Omental fat pad (tissue), 3 donors: ENCODE measurements at regions not wholly inside any gene's neighbourhood (a gene's known extent, or its start where the extent isn't known, plus 50 kb on each side); places are given as distances from the start of the nearest gene placed in this dataset.

Experiments
- ATAC-seq: fragments of 150-250 bp; one replicate; pipeline ENCODE4 v1.9.1; 2016; ENCODE audit warnings: mild to moderate bottlenecking, moderate library complexity; ENCODE audit not compliant: low FRiP score
- DNase-seq: peaks from one replicate; pipeline ENCODE4 v3.0.0-alpha.2; 2019; ENCODE audit warnings: low spot score
- TF ChIP-seq, protein P1 (sequence below), 3 donors: fragments of 450-650 bp; IDR thresholded peaks; one replicate each; pipeline ENCODE4 v1.5.1; 2016 to 2017; ENCODE audit warnings: antibody characterized with exemption in 3 of 3, mild to moderate bottlenecking in 3 of 3, moderate library complexity in 2 of 3

DNA sequence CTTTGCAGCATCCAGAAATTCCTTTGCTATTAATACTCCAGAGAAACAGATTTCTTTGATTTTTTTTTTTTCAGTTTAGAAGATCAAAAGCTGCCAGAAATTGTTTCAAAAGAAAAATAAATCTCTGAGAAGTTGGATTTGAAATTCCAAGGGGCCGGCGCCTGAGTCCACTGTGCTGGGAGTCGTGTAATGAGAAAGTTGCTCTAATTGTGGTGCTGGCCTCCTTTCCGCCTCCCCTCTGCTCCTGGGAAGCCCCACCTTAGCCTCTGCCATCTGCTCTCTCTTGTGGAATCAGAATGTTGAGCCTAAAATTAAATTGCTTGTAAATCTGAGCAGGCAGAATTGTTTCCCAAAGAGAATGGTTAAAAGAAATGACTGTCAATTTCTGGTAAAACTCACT, 93.3 kb downstream of the EMX2 start:
- ATAC-seq = no peak
- TF ChIP-seq, protein P1, sequence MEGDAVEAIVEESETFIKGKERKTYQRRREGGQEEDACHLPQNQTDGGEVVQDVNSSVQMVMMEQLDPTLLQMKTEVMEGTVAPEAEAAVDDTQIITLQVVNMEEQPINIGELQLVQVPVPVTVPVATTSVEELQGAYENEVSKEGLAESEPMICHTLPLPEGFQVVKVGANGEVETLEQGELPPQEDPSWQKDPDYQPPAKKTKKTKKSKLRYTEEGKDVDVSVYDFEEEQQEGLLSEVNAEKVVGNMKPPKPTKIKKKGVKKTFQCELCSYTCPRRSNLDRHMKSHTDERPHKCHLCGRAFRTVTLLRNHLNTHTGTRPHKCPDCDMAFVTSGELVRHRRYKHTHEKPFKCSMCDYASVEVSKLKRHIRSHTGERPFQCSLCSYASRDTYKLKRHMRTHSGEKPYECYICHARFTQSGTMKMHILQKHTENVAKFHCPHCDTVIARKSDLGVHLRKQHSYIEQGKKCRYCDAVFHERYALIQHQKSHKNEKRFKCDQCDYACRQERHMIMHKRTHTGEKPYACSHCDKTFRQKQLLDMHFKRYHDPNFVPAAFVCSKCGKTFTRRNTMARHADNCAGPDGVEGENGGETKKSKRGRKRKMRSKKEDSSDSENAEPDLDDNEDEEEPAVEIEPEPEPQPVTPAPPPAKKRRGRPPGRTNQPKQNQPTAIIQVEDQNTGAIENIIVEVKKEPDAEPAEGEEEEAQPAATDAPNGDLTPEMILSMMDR (IDR thresholded peaks at IDR 0.05) = no peak
- DNase-seq = no peak

DNA sequence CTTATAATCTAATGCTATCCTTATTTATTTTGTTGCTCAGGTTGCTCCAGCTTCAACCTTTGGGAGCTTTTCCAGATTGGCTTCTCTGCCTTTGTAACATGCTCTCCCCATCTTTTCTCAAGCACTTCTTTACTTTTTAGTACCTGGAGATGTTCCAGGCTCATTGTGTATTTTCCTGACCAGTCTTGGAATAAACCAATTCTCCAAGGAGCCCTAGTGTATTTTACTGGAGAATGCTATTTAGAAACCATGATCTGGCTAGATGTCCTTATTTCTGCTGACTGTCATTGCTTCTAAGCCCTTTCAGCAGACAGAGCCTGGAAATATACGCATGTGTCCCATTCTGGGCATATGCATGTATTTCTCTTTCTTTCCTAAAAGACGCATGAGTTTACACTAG, 95.7 kb downstream of the EMX2 start:
- ATAC-seq = no peak
- TF ChIP-seq, protein P1 (IDR thresholded peaks at IDR 0.05) = no peak
- no peak for DNase-seq

DNA sequence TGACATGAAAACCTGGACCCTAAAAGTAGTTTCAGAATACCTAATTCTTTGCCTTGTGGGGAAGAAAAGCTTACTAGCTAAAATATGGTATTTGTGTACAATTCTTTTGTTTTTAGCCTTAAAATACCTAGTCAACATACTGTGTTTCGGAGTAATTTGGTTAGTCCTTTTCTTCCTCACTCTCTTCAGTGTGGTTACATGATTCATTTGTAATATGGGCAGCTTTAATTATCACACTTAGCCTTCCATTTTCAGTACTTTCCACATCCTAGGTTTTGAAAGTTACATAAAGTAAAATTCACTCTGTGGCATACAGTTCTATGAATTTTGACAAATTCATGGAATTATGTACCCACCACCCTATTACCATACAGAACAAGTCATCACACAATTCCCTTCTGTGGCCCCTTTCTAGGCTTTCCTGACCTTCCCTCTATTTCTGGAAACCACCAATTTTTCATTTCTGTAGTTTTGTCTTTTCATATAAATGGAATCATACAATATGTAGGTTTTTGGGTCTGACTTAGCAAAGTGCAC, 96.2 kb downstream of the EMX2 start:
- ATAC-seq = no peak
- TF ChIP-seq, protein P1 (IDR thresholded peaks at IDR 0.05) = no peak
- no peak for DNase-seq

DNA sequence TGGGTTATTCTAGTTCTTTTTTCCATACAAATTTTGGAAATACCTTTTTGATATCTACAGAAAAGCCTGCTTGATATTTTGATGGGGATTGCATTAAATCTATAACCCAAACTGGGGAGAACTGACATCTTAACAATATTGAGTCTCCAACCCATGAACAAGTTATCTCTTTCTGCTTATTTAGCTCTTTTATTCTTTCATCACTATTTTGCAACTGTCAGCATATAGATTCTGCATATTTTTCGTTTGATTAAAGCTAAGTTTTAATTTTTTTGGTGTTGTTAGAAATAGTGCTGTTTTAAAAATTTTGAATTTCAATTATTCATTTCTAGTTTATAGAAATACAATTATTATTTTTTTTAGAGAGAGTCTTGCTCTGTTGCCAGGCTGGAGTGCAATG, 97.9 kb downstream of the EMX2 start:
- TF ChIP-seq, protein P1 (IDR thresholded peaks at IDR 0.05) = no peak
- no peak for DNase-seq
- no peak for ATAC-seq

DNA sequence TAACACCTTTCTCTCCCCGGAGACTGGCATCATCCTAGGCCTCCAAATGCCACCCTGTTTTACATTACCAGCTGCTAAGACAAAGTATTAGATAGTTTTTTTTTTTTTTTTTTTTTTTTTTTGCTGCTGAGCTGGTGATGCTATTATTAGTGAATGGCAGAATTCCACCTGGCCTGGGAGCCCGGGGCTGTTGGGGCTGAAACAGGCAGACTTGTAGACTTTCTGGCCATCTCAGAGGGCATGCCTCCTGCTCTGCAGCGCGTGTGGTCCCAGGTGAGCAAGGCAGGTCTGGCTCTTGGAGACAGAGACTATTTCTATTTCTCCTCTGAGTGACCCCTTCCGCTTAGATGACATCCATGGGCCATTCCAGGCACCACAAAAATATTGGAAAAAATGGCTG, 104.2 kb downstream of the EMX2 start:
- no peak for ATAC-seq

DNA sequence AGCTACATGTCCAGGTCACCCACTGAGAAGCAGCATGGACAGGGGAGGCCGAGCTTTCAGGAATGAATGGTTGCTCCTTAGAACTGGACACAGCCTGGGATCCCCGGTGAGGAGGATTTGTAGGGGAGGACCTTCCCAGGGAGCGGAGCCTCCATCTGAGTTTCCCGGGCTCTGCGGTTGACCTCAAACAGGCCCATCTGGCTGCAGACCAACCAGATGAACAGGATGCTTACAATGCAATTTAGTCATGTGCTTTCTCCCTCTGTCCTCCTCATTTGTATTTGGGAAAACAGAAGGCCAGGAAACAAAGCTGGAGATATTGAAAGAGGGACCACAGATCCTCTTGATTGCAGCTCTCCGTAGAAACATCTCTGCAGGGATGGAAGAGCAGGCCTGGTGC, 104.8 kb downstream of the EMX2 start:
- no peak for DNase-seq
- ATAC-seq = no peak
- TF ChIP-seq, protein P1 (IDR thresholded peaks at IDR 0.05) = no peak

More for the DNA sequence above, 104.2 kb downstream of the EMX2 start:
- DNase-seq = no peak
- TF ChIP-seq, protein P1 (IDR thresholded peaks at IDR 0.05) = no peak

DNA sequence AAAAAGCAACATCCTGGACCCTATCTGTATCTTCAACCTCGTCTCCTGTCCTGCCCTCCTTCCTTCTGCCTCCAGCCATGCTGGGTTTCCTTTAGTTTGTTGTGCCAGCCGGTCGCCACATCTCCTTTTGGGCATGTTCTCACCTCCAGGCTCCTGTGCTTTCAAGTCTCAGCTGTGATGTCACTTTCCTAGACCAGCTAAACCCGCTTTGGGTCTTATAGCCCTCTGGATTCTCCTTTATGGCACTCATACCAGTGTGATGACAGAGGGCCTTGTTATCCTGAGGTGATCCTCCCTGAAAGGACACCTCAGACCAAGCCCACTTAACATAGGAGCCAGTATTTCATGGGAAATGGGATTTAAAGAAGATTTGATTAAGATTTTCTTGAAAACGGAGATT, 108.6 kb downstream of the EMX2 start:
- TF ChIP-seq, protein P1 (IDR thresholded peaks at IDR 0.05) = no peak
- DNase-seq (no peak), ATAC-seq (no peak)
